ENCODE measurements at regions not wholly inside any gene's neighbourhood (a gene's known extent, or its start where the extent isn't known, plus 50 kb on each side); places are given as distances from the start of the nearest gene placed in this dataset.
A peak's percentile ranks its signal among the peaks of the same experiment; 100 is the strongest.

GRCh38 chr9:16139774-16140173 lies 586.9 kb downstream of the CCDC171 start:
- no peaks in the 10 kb centered on the region for H3K79me2 ChIP-seq (ENCODE audit: low read depth)
- H4K20me1 ChIP-seq (ENCODE audit: low read depth), result no peaks in the 10 kb centered on the region
- H3K27ac ChIP-seq, result no peak overlapping the region
- H3K4me3 ChIP-seq, result no peak overlapping the region
- H2AFZ ChIP-seq (replicated peaks), result no peak overlapping the region
- H3K9me3 ChIP-seq (ENCODE audit: low read depth), result no peaks in the 10 kb centered on the region
- TF ChIP-seq EZH2phosphoT487 (IDR thresholded peaks at IDR 0.05) (no peak), EZH2 (IDR thresholded peaks at IDR 0.05) (no peak)
- TF ChIP-seq, protein P1, sequence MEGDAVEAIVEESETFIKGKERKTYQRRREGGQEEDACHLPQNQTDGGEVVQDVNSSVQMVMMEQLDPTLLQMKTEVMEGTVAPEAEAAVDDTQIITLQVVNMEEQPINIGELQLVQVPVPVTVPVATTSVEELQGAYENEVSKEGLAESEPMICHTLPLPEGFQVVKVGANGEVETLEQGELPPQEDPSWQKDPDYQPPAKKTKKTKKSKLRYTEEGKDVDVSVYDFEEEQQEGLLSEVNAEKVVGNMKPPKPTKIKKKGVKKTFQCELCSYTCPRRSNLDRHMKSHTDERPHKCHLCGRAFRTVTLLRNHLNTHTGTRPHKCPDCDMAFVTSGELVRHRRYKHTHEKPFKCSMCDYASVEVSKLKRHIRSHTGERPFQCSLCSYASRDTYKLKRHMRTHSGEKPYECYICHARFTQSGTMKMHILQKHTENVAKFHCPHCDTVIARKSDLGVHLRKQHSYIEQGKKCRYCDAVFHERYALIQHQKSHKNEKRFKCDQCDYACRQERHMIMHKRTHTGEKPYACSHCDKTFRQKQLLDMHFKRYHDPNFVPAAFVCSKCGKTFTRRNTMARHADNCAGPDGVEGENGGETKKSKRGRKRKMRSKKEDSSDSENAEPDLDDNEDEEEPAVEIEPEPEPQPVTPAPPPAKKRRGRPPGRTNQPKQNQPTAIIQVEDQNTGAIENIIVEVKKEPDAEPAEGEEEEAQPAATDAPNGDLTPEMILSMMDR (IDR thresholded peaks at IDR 0.05), result no peak
- Mint-ChIP-seq H3K27me3 (ENCODE audit: insufficient read depth, low read depth) (peaks cover 4% of the 10 kb centered on the region), H3K9me3 (no peaks in the 10 kb centered on the region), H3K4me1 (peaks cover 9% of the 10 kb centered on the region), H3K36me3 (no peaks in the 10 kb centered on the region), H3K4me3 (no peak overlapping the region), H3K27ac (no peak overlapping the region)
- no peaks in the 10 kb centered on the region for H3K27me3 ChIP-seq
- no peak overlapping the region for H3K4me2 ChIP-seq
- H3K4me1 ChIP-seq, result no peaks in the 10 kb centered on the region
- no peaks in the 10 kb centered on the region for H3F3A ChIP-seq (ENCODE audit: low read depth)
- no peaks in the 10 kb centered on the region for H3K36me3 ChIP-seq
- no peak overlapping the region for H3K9ac ChIP-seq
- DNase-seq (ENCODE audit: low spot score), result no peak

DNA sequence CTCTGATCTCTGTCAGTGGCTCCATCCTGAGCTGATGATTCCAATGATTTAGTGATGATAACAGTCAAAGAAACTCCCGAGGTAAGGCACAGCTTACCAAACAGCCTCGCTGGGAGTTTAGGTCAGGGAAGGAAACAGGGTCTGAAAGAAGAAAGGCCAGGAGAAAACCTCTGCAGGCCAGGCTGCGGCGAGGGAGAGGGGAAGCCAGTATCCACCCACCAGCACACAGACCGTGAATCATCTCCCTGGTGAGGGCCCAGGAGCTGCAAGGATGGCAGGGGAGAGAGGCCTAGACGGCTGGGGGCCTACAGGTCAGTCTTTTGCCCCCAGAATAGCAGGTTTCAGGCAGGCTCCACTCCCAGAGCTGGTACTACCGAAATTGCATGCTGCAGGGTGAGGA lies 590.5 kb downstream of the CCDC171 start:
- no peak for DNase-seq (ENCODE audit: low spot score)
- Mint-ChIP-seq H3K4me3 (no peak overlapping the region), H3K4me1 (peaks cover 29% of the 10 kb centered on the region), H3K36me3 (no peaks in the 10 kb centered on the region), H3K27ac (no peak overlapping the region), H3K27me3 (ENCODE audit: insufficient read depth, low read depth) (peaks cover 6% of the 10 kb centered on the region), H3K9me3 (no peaks in the 10 kb centered on the region)
- Histone ChIP-seq H3K9me3 (ENCODE audit: low read depth) (no peaks in the 10 kb centered on the region), H3K4me1 (peaks cover 6% of the 10 kb centered on the region), H3K4me2 (no peak overlapping the region), H2AFZ (replicated peaks) (peak overlapping the region; percentile 24), H3K27me3 (no peaks in the 10 kb centered on the region), H3F3A (ENCODE audit: low read depth) (peaks cover 5% of the 10 kb centered on the region), H3K4me3 (no peak overlapping the region), H3K79me2 (ENCODE audit: low read depth) (no peaks in the 10 kb centered on the region), H3K9ac (no peak overlapping the region), H3K36me3 (no peaks in the 10 kb centered on the region), H4K20me1 (ENCODE audit: low read depth) (no peaks in the 10 kb centered on the region), H3K27ac (no peak overlapping the region)
- no peak for TF ChIP-seq EZH2 (IDR thresholded peaks at IDR 0.05)

- Histone ChIP-seq H3K79me2 (ENCODE audit: low read depth) (no peaks in the 10 kb centered on the region), H3K9ac (no peak overlapping the region), H3K4me2 (no peak overlapping the region), H3K9me3 (ENCODE audit: low read depth) (no peaks in the 10 kb centered on the region), H3K36me3 (no peaks in the 10 kb centered on the region), H3F3A (ENCODE audit: low read depth) (peaks cover 5% of the 10 kb centered on the region), H3K4me3 (no peak overlapping the region), H3K27me3 (no peaks in the 10 kb centered on the region), H3K4me1 (peaks cover 6% of the 10 kb centered on the region), H2AFZ (replicated peaks) (no peak overlapping the region), H4K20me1 (ENCODE audit: low read depth) (no peaks in the 10 kb centered on the region), H3K27ac (no peak overlapping the region)
- H3K36me3 Mint-ChIP-seq, result no peaks in the 10 kb centered on the region
- no peak overlapping the region for H3K27ac Mint-ChIP-seq
- no peak for DNase-seq (ENCODE audit: low spot score)
- peaks cover 24% of the 10 kb centered on the region for H3K4me1 Mint-ChIP-seq
- peaks cover 11% of the 10 kb centered on the region for H3K27me3 Mint-ChIP-seq (ENCODE audit: insufficient read depth, low read depth)
- no peak overlapping the region for H3K4me3 Mint-ChIP-seq
- TF ChIP-seq, protein P1 (IDR thresholded peaks at IDR 0.05), result no peak
- TF ChIP-seq EZH2phosphoT487 (IDR thresholded peaks at IDR 0.05), result no peak
- no peak for TF ChIP-seq EZH2 (IDR thresholded peaks at IDR 0.05)
- H3K9me3 Mint-ChIP-seq, result peaks cover 3% of the 10 kb centered on the region
Observed at GRCh38 chr9:16143947-16144890, 591.4 kb downstream of the CCDC171 start.
